Muscle of arm (tissue), 1 donor: ENCODE measurements at regions not wholly inside any gene's neighbourhood (a gene's known extent, or its start where the extent isn't known, plus 50 kb on each side); places are given as distances from the start of the nearest gene placed in this dataset.
"Not testable (repeated sequence)": the region's sequence is repeated elsewhere in the genome, so short reads cannot be mapped to it uniquely, and the experiment has no call there.

ENCODE experiments used
- DNase-seq: peaks from one replicate; pipeline ENCODE4 v3.0.0-alpha.2; 2013

DNA sequence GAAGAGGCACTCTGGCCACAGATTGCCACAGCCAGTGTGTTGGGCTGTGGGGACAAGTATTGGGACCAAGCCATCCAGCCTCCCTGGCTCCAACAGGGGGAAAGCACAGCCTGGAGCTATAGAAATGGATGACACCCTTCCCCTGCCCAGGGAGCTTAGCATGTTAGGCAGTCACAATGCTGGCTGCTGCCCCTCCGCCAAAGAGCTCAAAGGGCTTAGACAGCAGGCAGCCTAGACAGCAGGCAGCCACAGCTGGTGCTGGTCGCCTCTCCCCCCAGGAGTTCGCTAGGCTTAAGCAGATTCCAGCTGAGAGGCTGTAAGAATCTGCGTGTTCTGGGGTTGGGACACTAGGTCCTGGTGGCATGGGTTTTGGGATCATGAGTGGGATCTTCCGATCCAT, 94.5 kb upstream of the MXRA5 start:
- no peak for DNase-seq

GRCh38 chrX:3435916-3436315, 89.5 kb upstream of the MXRA5 start:
- DNase-seq = not testable (repeated sequence)

GRCh38 chrX:3435057-3435456, 88.6 kb upstream of the MXRA5 start:
- no peak for DNase-seq

DNA sequence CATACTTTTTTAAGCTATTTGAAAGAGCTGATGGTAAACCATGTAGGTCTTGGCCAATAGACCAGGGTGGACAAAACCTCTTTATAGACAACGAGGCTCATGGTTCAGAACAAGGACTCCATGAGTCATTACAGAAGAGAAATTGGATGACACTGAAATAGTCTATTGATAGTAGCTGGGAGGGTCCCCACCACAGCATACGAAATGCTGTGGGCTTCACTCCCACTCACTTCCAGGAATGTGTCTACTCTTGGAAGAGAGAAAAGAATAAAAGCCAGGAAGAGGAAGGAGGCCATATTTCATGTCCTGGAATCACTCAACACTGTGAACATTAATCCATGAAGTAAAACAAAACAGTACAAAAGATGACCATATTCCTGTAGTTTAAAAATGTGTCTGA, 82.3 kb upstream of the MXRA5 start:
- peak; percentile 61 for DNase-seq

GRCh38 chrX:3426552-3426951, 80.1 kb upstream of the MXRA5 start:
- DNase-seq = no peak

DNA sequence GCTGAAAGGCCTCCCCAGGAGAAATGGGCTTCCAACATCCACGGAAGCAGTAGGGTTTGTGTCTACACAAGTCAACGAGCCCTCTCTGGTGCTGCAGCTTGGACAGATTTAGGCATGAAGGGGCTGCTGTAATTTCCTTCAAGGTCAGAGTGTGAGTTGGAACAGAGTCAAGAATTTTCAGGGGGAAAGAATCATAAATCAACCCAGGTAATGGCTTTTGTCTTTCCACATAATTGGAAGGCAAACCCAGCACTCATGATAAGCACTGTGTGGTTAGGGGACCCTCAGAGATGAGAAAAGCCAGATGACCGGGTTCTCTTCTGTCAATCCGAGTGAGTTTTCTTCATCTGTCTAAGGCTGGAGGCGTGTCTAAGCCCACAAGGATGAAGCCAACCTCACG, 78.6 kb upstream of the MXRA5 start:
- no peak for DNase-seq

DNA sequence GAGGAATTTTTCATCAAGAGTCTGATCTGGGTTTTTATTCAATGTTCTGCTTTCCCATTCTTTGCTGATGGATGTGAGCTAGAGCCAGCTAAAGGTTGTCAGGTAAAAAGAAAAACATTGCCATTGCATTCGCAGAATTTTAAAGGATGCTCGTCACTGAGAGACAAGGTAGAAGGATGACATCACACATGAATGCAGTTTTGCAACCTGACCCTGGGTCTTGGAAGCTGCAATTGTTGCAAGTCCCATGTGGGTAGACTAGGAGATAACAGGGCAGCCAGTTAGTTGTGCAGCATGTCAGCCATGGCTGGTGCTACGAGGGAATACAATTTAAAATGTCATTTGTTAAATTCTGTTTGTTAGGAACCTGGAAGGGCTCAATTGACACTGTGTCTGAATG, 73.9 kb upstream of the MXRA5 start:
- no peak for DNase-seq

DNA sequence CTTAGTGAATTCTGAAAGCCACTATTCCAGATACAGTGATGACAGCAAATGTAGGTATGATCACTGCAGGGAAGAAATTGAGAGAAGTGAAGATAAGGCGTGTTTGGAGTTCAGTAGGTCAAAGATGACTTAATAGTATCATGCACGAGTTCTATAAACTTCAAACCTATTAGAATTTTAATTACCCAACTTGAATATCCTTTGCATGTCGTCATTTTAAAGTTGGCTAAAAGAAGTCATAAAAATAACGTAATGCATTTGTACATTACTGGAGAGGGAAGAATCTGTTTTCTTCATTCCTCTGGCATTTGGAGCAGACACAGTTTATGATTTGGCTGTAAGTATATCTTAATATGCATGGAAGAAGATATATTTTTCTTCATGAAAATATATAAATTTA, 68.6 kb upstream of the MXRA5 start:
- DNase-seq = no peak

DNA sequence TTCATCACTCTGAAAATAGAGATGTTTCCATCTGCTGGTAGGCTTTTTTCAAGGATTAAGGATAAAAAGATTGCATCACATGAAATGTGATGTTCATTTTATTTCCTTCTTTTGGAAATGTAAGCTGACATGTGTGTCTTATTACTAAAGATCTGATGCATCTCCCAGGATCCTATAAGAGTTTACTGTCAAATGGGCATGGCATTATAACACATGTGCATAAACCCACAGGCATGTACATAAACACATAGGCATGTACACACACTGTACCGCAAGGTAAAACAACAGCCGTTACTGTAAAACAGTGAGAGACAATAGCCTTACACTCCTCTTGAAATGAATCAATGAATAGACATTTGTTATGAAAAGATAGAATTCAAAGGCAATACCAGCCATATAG, 65.2 kb upstream of the MXRA5 start:
- not testable (repeated sequence) for DNase-seq

- DNase-seq = not testable (repeated sequence)
Measured at GRCh38 chrX:3409936-3410335, 63.5 kb upstream of the MXRA5 start.

GRCh38 chrX:3407781-3408180, 61.3 kb upstream of the MXRA5 start:
- no peak for DNase-seq

DNA sequence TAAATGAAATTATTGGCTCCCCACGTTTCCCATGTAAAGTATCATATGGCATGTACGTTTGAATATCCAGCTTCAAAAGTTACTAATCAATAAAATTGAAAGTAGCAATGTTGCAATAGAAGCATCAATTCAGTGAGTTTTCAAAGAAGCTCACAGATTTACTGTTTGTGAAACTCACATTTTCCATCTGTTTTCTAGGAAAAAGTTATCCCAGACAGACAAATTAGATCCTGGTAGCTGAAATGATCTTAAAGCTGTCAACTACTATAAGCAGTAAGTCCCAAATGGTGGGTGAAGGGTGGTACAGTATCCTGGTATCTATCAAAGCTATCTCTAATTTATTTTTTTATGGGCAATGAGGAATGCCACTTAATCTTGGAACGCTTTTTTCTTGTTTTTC, 60.7 kb upstream of the MXRA5 start:
- no peak for DNase-seq

DNA sequence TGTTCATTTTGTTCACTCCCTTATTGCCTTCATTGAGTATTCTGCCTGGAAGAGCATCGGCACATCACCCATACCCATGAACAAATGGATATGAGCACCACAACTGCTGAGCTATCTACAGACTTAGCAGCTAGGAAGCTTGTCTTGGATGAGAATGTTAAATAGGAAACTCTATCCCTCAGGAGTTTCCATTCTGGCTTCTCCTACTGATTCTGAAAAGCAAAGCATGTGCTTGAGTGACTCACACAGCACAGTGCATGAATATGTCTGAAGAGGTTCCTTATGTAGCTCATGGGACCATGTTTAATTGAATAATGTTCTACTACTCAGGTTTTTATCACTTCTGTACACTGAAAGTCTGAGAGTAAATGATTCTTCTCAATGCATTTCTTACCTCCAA, 57.3 kb upstream of the MXRA5 start:
- peak; percentile 60 for DNase-seq
